ENCODE measurements at regions not wholly inside any gene's neighbourhood (a gene's known extent, or its start where the extent isn't known, plus 50 kb on each side); places are given as distances from the start of the nearest gene placed in this dataset.

- H3K27ac ChIP-seq: no peak overlapping the region
- no peak overlapping the region for H3K4me3 ChIP-seq
- no peak for TF ChIP-seq CTCF (IDR thresholded peaks at IDR 0.05)
- no peak for DNase-seq (ENCODE audit: low spot score)
Measured at GRCh38 chr14:51554953-51555352, 96.8 kb upstream of the FRMD6 start.

GRCh38 chr14:51561141-51561540 lies 90.6 kb upstream of the FRMD6 start:
- H3K4me3 ChIP-seq: no peak overlapping the region
- DNase-seq (ENCODE audit: low spot score): no peak
- TF ChIP-seq CTCF (IDR thresholded peaks at IDR 0.05): no peak
- H3K27ac ChIP-seq: no peak overlapping the region

GRCh38 chr14:51562816-51563215 lies 88.9 kb upstream of the FRMD6 start:
- TF ChIP-seq CTCF (IDR thresholded peaks at IDR 0.05): no peak
- DNase-seq (ENCODE audit: low spot score): no peak
- no peak overlapping the region for H3K4me3 ChIP-seq

GRCh38 chr14:51563560-51563959 lies 88.2 kb upstream of the FRMD6 start:
- no peak for DNase-seq (ENCODE audit: low spot score)
- TF ChIP-seq CTCF (IDR thresholded peaks at IDR 0.05): no peak
- H3K27ac ChIP-seq: no peak overlapping the region
- no peak overlapping the region for H3K4me3 ChIP-seq

More at GRCh38 chr14:51562816-51563215, 88.9 kb upstream of the FRMD6 start:
- H3K27ac ChIP-seq: no peak overlapping the region

- TF ChIP-seq CTCF (IDR thresholded peaks at IDR 0.05): no peak
- no peak for DNase-seq (ENCODE audit: low spot score)
- Histone ChIP-seq H3K27ac (no peak overlapping the region), H3K4me3 (no peak overlapping the region)
Measured at GRCh38 chr14:51564460-51564859, 87.2 kb upstream of the FRMD6 start.

GRCh38 chr14:51564986-51565604 lies 86.6 kb upstream of the FRMD6 start:
- no peak for DNase-seq (ENCODE audit: low spot score)
- Histone ChIP-seq H3K4me3 (no peak overlapping the region), H3K27ac (no peak overlapping the region)
- TF ChIP-seq CTCF (IDR thresholded peaks at IDR 0.05): no peak

- TF ChIP-seq CTCF (IDR thresholded peaks at IDR 0.05): no peak
- Histone ChIP-seq H3K27ac (no peak overlapping the region), H3K4me3 (no peak overlapping the region)
- DNase-seq (ENCODE audit: low spot score): no peak
Measured at GRCh38 chr14:51566831-51567582, 84.7 kb upstream of the FRMD6 start.

All from coronary artery (tissue), 2 donors.